Caco-2 (cell line): ENCODE measurements at regions not wholly inside any gene's neighbourhood (a gene's known extent, or its start where the extent isn't known, plus 50 kb on each side); places are given as distances from the start of the nearest gene placed in this dataset.

Experiments used
- BruUV-seq: library from RNA; stranded (reverse); fragments of 400-500 nt; replicated peaks from 2 replicates; lab custom pipeline; 2021; lab: Mats Ljungman, UMichigan
- CTCF ChIA-PET: fragments of 300-600 bp; sonication (Branson Sonifier 250); formaldehyde crosslinking; loops from one replicate; lab custom pipeline; 2022; ENCODE audit warnings: antibody characterized with exemption; lab: Charles Lee
- POLR2A ChIA-PET: fragments of 300-600 bp; sonication (Branson Sonifier 250); formaldehyde crosslinking; loops from one replicate; lab custom pipeline; 2022; ENCODE audit warnings: antibody characterized with exemption; lab: Charles Lee
- DNase-seq, 2 experiments: peaks; one replicate each; pipeline versions ENCODE4 v3.0.0 to v3.0.0-alpha.2; 2020 to 2022
- H3K27me3 ChIP-seq: replicated peaks from 2 replicates; pipeline ENCODE4 v1.6.0; 2011; ENCODE audit warnings: low read length; ENCODE audit not compliant: control insufficient read depth, insufficient read depth
- H3K36me3 ChIP-seq: 2 replicates; pipeline ENCODE4 v1.5.1; 2011; ENCODE audit warnings: low read length; ENCODE audit not compliant: control insufficient read depth, insufficient read depth
- H3K4me1 ChIP-seq: fragments of 250-450 bp; sonication (Bioruptor Pico); 2 replicates; pipeline ENCODE4 v1.5.1; 2020; ENCODE audit warnings: mild to moderate bottlenecking
- H3K4me3 ChIP-seq: 2 replicates; pipeline ENCODE4 v1.5.1; 2011; ENCODE audit warnings: low read depth, mild to moderate bottlenecking, control low read depth, low read length
- H3K9me3 ChIP-seq: fragments of 250-450 bp; sonication (Bioruptor Pico); 2 replicates; pipeline ENCODE4 v1.5.1; 2020; ENCODE audit warnings: mild to moderate bottlenecking, moderate library complexity
- H3K27ac Mint-ChIP-seq: one replicate; pipeline ENCODE4 v1.8.0; 2022; ENCODE audit warnings: mixed read lengths; ENCODE audit not compliant: unreplicated experiment
- H3K27me3 Mint-ChIP-seq: one replicate; pipeline ENCODE4 v1.8.0; 2022; ENCODE audit warnings: mixed read lengths; ENCODE audit not compliant: insufficient read depth, unreplicated experiment
- H3K36me3 Mint-ChIP-seq: one replicate; pipeline ENCODE4 v1.8.0; 2022; ENCODE audit warnings: mild to moderate bottlenecking, mixed read lengths; ENCODE audit not compliant: insufficient read depth, unreplicated experiment
- H3K4me1 Mint-ChIP-seq: one replicate; pipeline ENCODE4 v1.8.0; 2022; ENCODE audit warnings: low read depth, mixed read lengths; ENCODE audit not compliant: unreplicated experiment
- H3K4me3 Mint-ChIP-seq: one replicate; pipeline ENCODE4 v1.8.0; 2022; ENCODE audit warnings: mild to moderate bottlenecking, moderate library complexity, mixed read lengths; ENCODE audit not compliant: unreplicated experiment
- H3K9me3 Mint-ChIP-seq: one replicate; pipeline ENCODE4 v1.8.0; 2022; ENCODE audit warnings: mixed read lengths; ENCODE audit not compliant: unreplicated experiment
- CTCF ChIP-seq, 2 experiments: fragments of 200-600 bp in 1 of 2; IDR thresholded peaks; 1 replicate in 1 of 2; 2 replicates in 1 of 2; pipeline versions ENCODE4 v1.5.1 to v1.8.0; 2011 to 2022; ENCODE audit warnings: antibody characterized with exemption in 1 of 2, control low read depth in 1 of 2, inconsistent platforms in 1 of 2, low read depth in 1 of 2, low read length in 1 of 2, mild to moderate bottlenecking in 1 of 2, moderate library complexity in 1 of 2; ENCODE audit not compliant: insufficient read depth in 1 of 2, severe bottlenecking in 1 of 2, unreplicated experiment in 1 of 2
- intact Hi-C: fragments of 100-400 bp; cut with micrococcal nuclease; formaldehyde crosslinking; loops from one replicate; pipeline ENCODE4 v1.10.0; 2022; ENCODE audit not compliant: unreplicated experiment

- BruUV-seq, result no TSS peak
- Histone ChIP-seq H3K9me3 (no peaks in the 10 kb centered on the region), H3K4me1 (no peaks in the 10 kb centered on the region), H3K4me3 (no peak overlapping the region), H3K27me3 (no peaks in the 10 kb centered on the region), H3K36me3 (no peaks in the 10 kb centered on the region)
- H3K27me3 Mint-ChIP-seq, result no peaks in the 10 kb centered on the region
- DNase-seq, result no peak
- no peak overlapping the region for H3K27ac Mint-ChIP-seq
- no peaks in the 10 kb centered on the region for H3K4me1 Mint-ChIP-seq
- CTCF ChIA-PET, result no interaction called here
- H3K36me3 Mint-ChIP-seq, result no peaks in the 10 kb centered on the region
- POLR2A ChIA-PET, result no interaction called here
- H3K9me3 Mint-ChIP-seq, result peaks cover 20% of the 10 kb centered on the region
- H3K4me3 Mint-ChIP-seq, result no peak overlapping the region
- intact Hi-C loops, result no loop called here
- no peak for TF ChIP-seq CTCF (IDR thresholded peaks at IDR 0.05; ENCODE audit: insufficient read depth in 1 of 2, low read depth in 1 of 2, low read length in 1 of 2, severe bottlenecking in 1 of 2, unreplicated experiment in 1 of 2)
Observed at GRCh38 chr11:105244160-105244825, 104.7 kb upstream of the CARD18 start.

GRCh38 chr11:105241136-105241535 is 101.6 kb upstream of the CARD18 start:
- no peak overlapping the region for H3K27ac Mint-ChIP-seq
- intact Hi-C loops, result no loop called here
- Histone ChIP-seq H3K4me3 (no peak overlapping the region), H3K36me3 (no peaks in the 10 kb centered on the region), H3K4me1 (no peaks in the 10 kb centered on the region), H3K9me3 (no peaks in the 10 kb centered on the region), H3K27me3 (no peaks in the 10 kb centered on the region)
- no peaks in the 10 kb centered on the region for H3K36me3 Mint-ChIP-seq
- H3K27me3 Mint-ChIP-seq, result no peaks in the 10 kb centered on the region
- H3K4me3 Mint-ChIP-seq, result no peak overlapping the region
- peaks cover 20% of the 10 kb centered on the region for H3K9me3 Mint-ChIP-seq
- no peaks in the 10 kb centered on the region for H3K4me1 Mint-ChIP-seq
- BruUV-seq, result no TSS peak
- no peak for DNase-seq
- ChIA-PET POLR2A (no interaction called here), CTCF (no interaction called here)
- TF ChIP-seq CTCF (IDR thresholded peaks at IDR 0.05; ENCODE audit: insufficient read depth in 1 of 2, low read depth in 1 of 2, low read length in 1 of 2, severe bottlenecking in 1 of 2, unreplicated experiment in 1 of 2), result no peak

- intact Hi-C loops, result no loop called here
- no peak for TF ChIP-seq CTCF (IDR thresholded peaks at IDR 0.05; ENCODE audit: insufficient read depth in 1 of 2, low read depth in 1 of 2, low read length in 1 of 2, severe bottlenecking in 1 of 2, unreplicated experiment in 1 of 2)
Observed at GRCh38 chr11:105236664-105237063, 97.1 kb upstream of the CARD18 start.

More at GRCh38 chr11:105236664-105237063, 97.1 kb upstream of the CARD18 start:
- H3K27me3 Mint-ChIP-seq, result no peaks in the 10 kb centered on the region
- H3K9me3 Mint-ChIP-seq, result peaks cover 20% of the 10 kb centered on the region
- DNase-seq, result no peak
- no peaks in the 10 kb centered on the region for H3K36me3 ChIP-seq
- POLR2A ChIA-PET, result no interaction called here
- CTCF ChIA-PET, result no interaction called here
- H3K9me3 ChIP-seq, result no peaks in the 10 kb centered on the region
- H3K27me3 ChIP-seq, result no peaks in the 10 kb centered on the region
- no peak overlapping the region for H3K4me3 Mint-ChIP-seq
- H3K4me1 ChIP-seq, result no peaks in the 10 kb centered on the region
- BruUV-seq, result no TSS peak
- no peak overlapping the region for H3K27ac Mint-ChIP-seq
- no peaks in the 10 kb centered on the region for H3K4me1 Mint-ChIP-seq
- H3K36me3 Mint-ChIP-seq, result no peaks in the 10 kb centered on the region
- H3K4me3 ChIP-seq, result no peak overlapping the region
